ENCODE measurements at regions not wholly inside any gene's neighbourhood (a gene's known extent, or its start where the extent isn't known, plus 50 kb on each side); places are given as distances from the start of the nearest gene placed in this dataset.
"Not testable (repeated sequence)": the region's sequence is repeated elsewhere in the genome, so short reads cannot be mapped to it uniquely, and the experiment has no call there.

GRCh38 chr4:35021222-35021621 lies 1223.1 kb downstream of the ARAP2 start:
- not testable (repeated sequence) for H3K4me3 ChIP-seq (ENCODE audit: low read depth in 1 of 3, low read length in 3 of 3); H3K27ac ChIP-seq (ENCODE audit: low read depth in 1 of 3, low read length in 2 of 3); H3K4me1 ChIP-seq (ENCODE audit: control insufficient read depth in 3 of 3, insufficient read depth in 2 of 3, low read depth in 1 of 3, low read length in 2 of 3); FAIRE-seq; H3K27me3 ChIP-seq (ENCODE audit: control insufficient read depth in 3 of 3, insufficient read depth in 3 of 3, low read length in 3 of 3); H3K36me3 ChIP-seq (ENCODE audit: control insufficient read depth in 3 of 3, insufficient read depth in 2 of 3, low read depth in 1 of 3, low read length in 3 of 3); DNase-seq
- peaks cover 0 to 14% of the 10 kb centered on the region in 2 donors for H3K9me3 ChIP-seq (ENCODE audit: control insufficient read depth in 2 of 2, insufficient read depth in 1 of 2, low read depth in 1 of 2, low read length in 1 of 2)
- 92 to 94% (median 93%) methylated on average over 8 of the region's 8 CpGs for WGBS, 3 donors

DNA sequence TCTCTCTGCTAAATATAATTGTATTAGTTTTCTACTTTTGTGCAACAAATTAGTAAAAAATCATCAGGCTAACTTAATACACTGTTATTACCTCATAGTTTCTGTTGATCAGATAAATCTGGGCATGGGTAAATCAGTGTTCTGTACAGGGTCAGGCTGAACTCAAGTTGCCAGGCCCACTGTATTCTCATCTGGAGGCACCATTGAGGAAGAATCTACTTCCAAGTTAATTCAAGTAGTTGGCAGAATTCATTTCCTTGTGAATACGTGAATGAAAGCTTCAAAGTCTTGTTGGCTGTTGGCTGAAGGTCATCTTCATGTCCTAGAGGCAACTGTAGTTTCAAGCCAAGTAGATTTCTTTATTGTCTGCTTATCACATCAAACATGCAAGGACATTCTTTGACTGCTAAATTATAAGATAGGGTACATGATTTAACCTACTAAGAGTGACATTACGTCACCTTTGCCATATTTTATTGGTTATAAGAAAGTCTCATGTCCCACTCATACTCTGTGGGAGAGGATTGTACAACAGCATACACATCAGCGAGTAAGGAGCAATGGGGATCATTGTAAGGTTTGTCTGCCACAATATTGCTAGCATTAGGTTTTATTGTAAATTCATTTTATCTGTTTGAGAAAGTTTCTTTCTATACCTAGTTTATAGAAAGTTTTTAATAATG lies 1219.0 kb downstream of the ARAP2 start:
- H3K4me3 ChIP-seq (ENCODE audit: low read depth in 1 of 3, low read length in 3 of 3): no peak overlapping the region
- 52 to 65% (median 55%) methylated on average over 3 of the region's 3 CpGs for WGBS, 3 donors
- peaks cover 0 to 3% of the 10 kb centered on the region in 2 donors for H3K9me3 ChIP-seq (ENCODE audit: control insufficient read depth in 2 of 2, insufficient read depth in 1 of 2, low read depth in 1 of 2, low read length in 1 of 2)
- no peak overlapping the region for H3K27ac ChIP-seq (ENCODE audit: low read depth in 1 of 3, low read length in 2 of 3)
- no peaks in the 10 kb centered on the region for H3K27me3 ChIP-seq (ENCODE audit: control insufficient read depth in 3 of 3, insufficient read depth in 3 of 3, low read length in 3 of 3)
- DNase-seq (no peak), FAIRE-seq (no peak)
- H3K36me3 ChIP-seq (ENCODE audit: control insufficient read depth in 3 of 3, insufficient read depth in 2 of 3, low read depth in 1 of 3, low read length in 3 of 3): no peaks in the 10 kb centered on the region
- no peaks in the 10 kb centered on the region for H3K4me1 ChIP-seq (ENCODE audit: control insufficient read depth in 3 of 3, insufficient read depth in 2 of 3, low read depth in 1 of 3, low read length in 2 of 3)

DNA sequence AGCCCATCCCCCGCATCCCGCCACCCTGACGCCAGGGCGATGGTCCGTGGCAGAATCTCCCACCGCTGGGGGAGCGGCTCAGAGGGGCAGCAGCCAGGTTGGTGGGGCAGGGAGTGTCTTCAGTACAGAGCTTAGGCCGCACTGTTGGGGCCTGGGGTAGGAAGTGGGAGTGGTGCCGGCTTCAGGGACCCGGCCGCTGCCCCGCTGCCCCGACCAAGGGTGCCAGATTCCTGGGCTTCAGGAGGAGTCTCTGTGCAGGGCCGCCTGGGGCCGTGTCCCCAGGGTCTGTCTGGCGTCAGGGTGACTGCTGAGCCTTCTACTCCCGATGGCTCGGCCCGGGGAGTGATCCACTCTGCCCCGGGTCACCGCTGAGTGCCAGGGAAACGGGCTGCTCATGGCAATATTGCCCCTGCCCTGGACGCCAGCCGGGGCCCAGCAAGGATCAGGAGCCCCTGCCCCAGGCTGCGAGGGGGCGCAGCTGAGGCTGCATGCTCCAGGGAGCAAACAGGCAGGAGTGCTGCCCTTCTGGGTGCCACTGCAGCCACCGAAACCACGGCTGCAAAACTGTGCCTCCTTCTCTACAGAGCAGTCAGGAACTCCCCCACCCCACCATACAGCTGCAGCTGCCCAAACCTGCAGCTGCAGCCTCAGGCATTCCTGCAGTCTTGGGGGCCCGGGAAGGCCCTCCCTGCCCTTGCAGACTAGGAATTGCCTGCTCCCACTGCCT lies 1206.1 kb downstream of the ARAP2 start:
- DNase-seq: no peak
- H3K9me3 ChIP-seq (ENCODE audit: control insufficient read depth in 2 of 2, insufficient read depth in 1 of 2, low read depth in 1 of 2, low read length in 1 of 2): peaks cover 0 to 8% of the 10 kb centered on the region in 2 donors
- H3K4me3 ChIP-seq (ENCODE audit: low read depth in 1 of 3, low read length in 3 of 3): no peak overlapping the region
- H3K36me3 ChIP-seq (ENCODE audit: control insufficient read depth in 3 of 3, insufficient read depth in 2 of 3, low read depth in 1 of 3, low read length in 3 of 3): no peaks in the 10 kb centered on the region
- no peak overlapping the region for H3K27ac ChIP-seq (ENCODE audit: low read depth in 1 of 3, low read length in 2 of 3)
- FAIRE-seq: no peak
- no peaks in the 10 kb centered on the region for H3K27me3 ChIP-seq (ENCODE audit: control insufficient read depth in 3 of 3, insufficient read depth in 3 of 3, low read length in 3 of 3)
- no peaks in the 10 kb centered on the region for H3K4me1 ChIP-seq (ENCODE audit: control insufficient read depth in 3 of 3, insufficient read depth in 2 of 3, low read depth in 1 of 3, low read length in 2 of 3)
- 89 to 94% (median 92%) methylated on average over 23 to 29 of the region's 29 CpGs for WGBS, 3 donors

DNA sequence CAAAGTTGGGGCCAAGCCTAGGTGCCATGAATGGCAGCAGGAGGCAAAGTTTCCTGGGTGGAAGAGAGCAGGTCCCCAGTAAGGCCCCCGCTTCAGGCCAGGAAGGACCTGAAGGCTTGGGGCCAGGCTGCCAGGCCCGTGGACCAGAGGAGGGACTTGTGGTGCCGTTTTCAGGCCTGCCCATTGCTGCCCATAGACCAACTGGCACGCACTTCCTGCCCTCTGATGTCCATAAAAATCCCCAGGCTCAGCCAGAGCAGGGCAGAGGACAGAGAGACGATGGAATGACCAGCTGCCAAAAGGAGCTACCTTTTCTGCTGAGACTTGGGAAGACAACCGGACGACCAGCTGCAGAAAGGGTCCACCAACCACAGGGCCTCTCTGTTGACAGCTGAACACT lies 1205.5 kb downstream of the ARAP2 start:
- no peaks in the 10 kb centered on the region for H3K4me1 ChIP-seq (ENCODE audit: control insufficient read depth in 3 of 3, insufficient read depth in 2 of 3, low read depth in 1 of 3, low read length in 2 of 3)
- H3K4me3 ChIP-seq (ENCODE audit: low read depth in 1 of 3, low read length in 3 of 3): no peak overlapping the region
- H3K9me3 ChIP-seq (ENCODE audit: control insufficient read depth in 2 of 2, insufficient read depth in 1 of 2, low read depth in 1 of 2, low read length in 1 of 2): peaks cover 0 to 8% of the 10 kb centered on the region in 2 donors
- no peak overlapping the region for H3K27ac ChIP-seq (ENCODE audit: low read depth in 1 of 3, low read length in 2 of 3)
- DNase-seq (no peak), FAIRE-seq (no peak)
- 68 to 81% (median 77%) methylated on average over 7 of the region's 7 CpGs for WGBS, 3 donors
- no peaks in the 10 kb centered on the region for H3K36me3 ChIP-seq (ENCODE audit: control insufficient read depth in 3 of 3, insufficient read depth in 2 of 3, low read depth in 1 of 3, low read length in 3 of 3)
- H3K27me3 ChIP-seq (ENCODE audit: control insufficient read depth in 3 of 3, insufficient read depth in 3 of 3, low read length in 3 of 3): no peaks in the 10 kb centered on the region

GRCh38 chr4:35052546-35052945 lies 1191.8 kb downstream of the ARAP2 start:
- Histone ChIP-seq H3K27me3 (ENCODE audit: control insufficient read depth in 3 of 3, insufficient read depth in 3 of 3, low read length in 3 of 3) (no peaks in the 10 kb centered on the region), H3K36me3 (ENCODE audit: control insufficient read depth in 3 of 3, insufficient read depth in 2 of 3, low read depth in 1 of 3, low read length in 3 of 3) (no peaks in the 10 kb centered on the region), H3K27ac (ENCODE audit: low read depth in 1 of 3, low read length in 2 of 3) (no peak overlapping the region), H3K4me1 (ENCODE audit: control insufficient read depth in 3 of 3, insufficient read depth in 2 of 3, low read depth in 1 of 3, low read length in 2 of 3) (no peaks in the 10 kb centered on the region), H3K4me3 (ENCODE audit: low read depth in 1 of 3, low read length in 3 of 3) (no peak overlapping the region), H3K9me3 (ENCODE audit: control insufficient read depth in 2 of 2, insufficient read depth in 1 of 2, low read depth in 1 of 2, low read length in 1 of 2) (no peaks in the 10 kb centered on the region)
- WGBS, 3 donors: 93 to 96% (median 94%) methylated on average over 9 of the region's 9 CpGs
- FAIRE-seq: no peak
- no peak for DNase-seq

GRCh38 chr4:35063031-35063570 lies 1181.2 kb downstream of the ARAP2 start:
- 68 to 70% (median 69%) methylated on average over 1 of the region's 1 CpG for WGBS, 3 donors
- no peak for DNase-seq
- Histone ChIP-seq H3K36me3 (ENCODE audit: control insufficient read depth in 3 of 3, insufficient read depth in 2 of 3, low read depth in 1 of 3, low read length in 3 of 3) (no peaks in the 10 kb centered on the region), H3K9me3 (ENCODE audit: control insufficient read depth in 2 of 2, insufficient read depth in 1 of 2, low read depth in 1 of 2, low read length in 1 of 2) (no peaks in the 10 kb centered on the region), H3K4me1 (ENCODE audit: control insufficient read depth in 3 of 3, insufficient read depth in 2 of 3, low read depth in 1 of 3, low read length in 2 of 3) (no peaks in the 10 kb centered on the region), H3K27ac (ENCODE audit: low read depth in 1 of 3, low read length in 2 of 3) (no peak overlapping the region), H3K4me3 (ENCODE audit: low read depth in 1 of 3, low read length in 3 of 3) (no peak overlapping the region), H3K27me3 (ENCODE audit: control insufficient read depth in 3 of 3, insufficient read depth in 3 of 3, low read length in 3 of 3) (no peaks in the 10 kb centered on the region)
- no peak for FAIRE-seq

DNA sequence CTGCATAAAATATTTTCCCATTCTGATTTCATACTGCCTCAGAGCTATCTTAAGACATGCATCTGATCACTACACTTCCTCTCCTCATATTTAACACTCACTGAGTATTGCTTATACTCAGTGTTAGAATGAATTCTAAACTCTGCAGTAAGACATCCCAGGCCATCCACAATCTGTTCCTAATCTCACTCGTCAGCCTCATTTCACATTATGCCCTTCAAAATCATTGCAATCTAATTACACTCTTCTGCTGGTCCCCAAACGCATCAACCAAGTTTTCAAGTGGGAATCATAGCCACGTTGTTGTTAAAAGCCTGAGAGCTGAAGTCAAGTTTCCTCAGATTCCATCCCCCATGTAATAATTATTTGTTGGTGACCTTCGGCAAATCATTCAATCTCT lies 1177.9 kb downstream of the ARAP2 start:
- no peaks in the 10 kb centered on the region for H3K9me3 ChIP-seq (ENCODE audit: control insufficient read depth in 2 of 2, insufficient read depth in 1 of 2, low read depth in 1 of 2, low read length in 1 of 2)
- H3K36me3 ChIP-seq (ENCODE audit: control insufficient read depth in 3 of 3, insufficient read depth in 2 of 3, low read depth in 1 of 3, low read length in 3 of 3): no peaks in the 10 kb centered on the region
- 79 to 85% (median 81%) methylated on average over 4 of the region's 4 CpGs for WGBS, 3 donors
- no peak for DNase-seq
- H3K27ac ChIP-seq (ENCODE audit: low read depth in 1 of 3, low read length in 2 of 3): no peak overlapping the region
- no peak overlapping the region for H3K4me3 ChIP-seq (ENCODE audit: low read depth in 1 of 3, low read length in 3 of 3)
- no peaks in the 10 kb centered on the region for H3K27me3 ChIP-seq (ENCODE audit: control insufficient read depth in 3 of 3, insufficient read depth in 3 of 3, low read length in 3 of 3)
- FAIRE-seq: no peak
- H3K4me1 ChIP-seq (ENCODE audit: control insufficient read depth in 3 of 3, insufficient read depth in 2 of 3, low read depth in 1 of 3, low read length in 2 of 3): no peaks in the 10 kb centered on the region

- Histone ChIP-seq H3K4me1 (ENCODE audit: control insufficient read depth in 3 of 3, insufficient read depth in 2 of 3, low read depth in 1 of 3, low read length in 2 of 3) (no peaks in the 10 kb centered on the region), H3K4me3 (ENCODE audit: low read depth in 1 of 3, low read length in 3 of 3) (no peak overlapping the region), H3K36me3 (ENCODE audit: control insufficient read depth in 3 of 3, insufficient read depth in 2 of 3, low read depth in 1 of 3, low read length in 3 of 3) (no peaks in the 10 kb centered on the region), H3K27ac (ENCODE audit: low read depth in 1 of 3, low read length in 2 of 3) (no peak overlapping the region), H3K9me3 (ENCODE audit: control insufficient read depth in 2 of 2, insufficient read depth in 1 of 2, low read depth in 1 of 2, low read length in 1 of 2) (no peaks in the 10 kb centered on the region), H3K27me3 (ENCODE audit: control insufficient read depth in 3 of 3, insufficient read depth in 3 of 3, low read length in 3 of 3) (no peaks in the 10 kb centered on the region)
- 80 to 81% (median 81%) methylated on average over 1 of the region's 1 CpG for WGBS, 3 donors
- FAIRE-seq (peak; percentile 92), DNase-seq (no peak)
Measured at GRCh38 chr4:35080799-35081198, 1163.5 kb downstream of the ARAP2 start.

Measured in small intestine (tissue), 7 donors.